GM21528 (cell line): ENCODE measurements at regions not wholly inside any gene's neighbourhood (a gene's known extent, or its start where the extent isn't known, plus 50 kb on each side); places are given as distances from the start of the nearest gene placed in this dataset.
"Not testable (repeated sequence)": the region's sequence is repeated elsewhere in the genome, so short reads cannot be mapped to it uniquely, and the experiment has no call there.

Experiments used
- ATAC-seq: cut with Tn5 transposase; IDR thresholded peaks from one replicate; pipeline ENCODE4 v1.9.1; 2021; ENCODE audit warnings: mild to moderate bottlenecking, moderate library complexity; ENCODE audit not compliant: unreplicated experiment, low FRiP score

DNA sequence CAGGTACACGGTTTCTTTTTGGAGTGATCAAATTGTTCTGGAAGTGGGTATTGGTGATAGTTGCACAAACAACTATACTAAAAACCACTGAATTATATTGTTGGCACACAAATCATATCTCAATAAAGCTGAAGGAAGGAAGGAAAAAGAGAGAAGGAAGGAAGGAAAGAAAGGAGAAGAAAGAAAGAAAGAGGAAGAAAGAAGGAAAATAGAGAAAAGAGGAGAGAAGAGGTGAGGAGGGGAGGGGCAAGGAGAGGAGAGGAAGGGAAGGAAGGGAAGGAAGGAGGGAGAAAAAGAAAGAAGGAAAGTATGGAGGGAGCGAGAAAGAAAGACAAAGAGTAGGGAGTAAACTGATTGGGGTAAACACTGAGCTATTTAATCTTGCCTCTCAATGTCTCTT is 77.9 kb upstream of the TSC22D2 start:
- no peak for ATAC-seq

DNA sequence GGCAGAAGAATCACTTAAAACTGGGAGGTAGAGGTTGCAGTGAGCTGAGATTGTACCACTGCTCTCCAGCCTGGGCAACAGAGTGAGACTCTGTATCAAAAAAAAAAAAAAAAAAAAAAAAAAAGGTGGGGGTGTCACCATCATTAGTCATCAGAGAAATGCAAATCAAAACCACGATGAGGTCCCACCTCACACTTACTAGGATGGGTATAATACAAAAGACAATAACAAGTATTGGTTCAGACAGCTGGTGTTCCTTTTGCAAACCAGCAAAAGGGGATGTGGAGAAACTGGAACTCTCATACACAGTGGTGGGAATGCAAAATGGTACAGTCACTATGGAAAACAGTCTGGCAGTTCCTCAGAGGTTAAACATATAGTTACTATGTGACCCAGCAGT is 78.7 kb upstream of the TSC22D2 start:
- no peak for ATAC-seq

DNA sequence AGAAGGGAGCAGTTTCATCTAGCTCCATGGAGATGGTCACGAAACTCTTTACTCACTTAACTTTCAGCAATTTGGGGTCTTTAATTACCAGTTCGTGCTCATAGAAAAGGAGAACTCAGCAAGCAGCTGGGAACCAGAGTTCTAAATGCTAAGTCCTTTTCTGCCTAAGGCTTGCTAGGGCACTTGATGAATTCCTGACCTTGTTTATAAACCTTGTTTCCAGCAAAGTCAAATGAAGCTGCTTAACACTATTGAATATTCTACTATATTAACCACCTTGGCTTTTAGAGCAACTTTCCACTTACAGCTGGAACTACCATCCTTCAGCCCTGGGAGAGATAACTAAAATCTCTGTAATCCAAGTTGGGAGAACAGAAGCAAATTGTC is 79.5 kb upstream of the TSC22D2 start:
- ATAC-seq, result no peak

DNA sequence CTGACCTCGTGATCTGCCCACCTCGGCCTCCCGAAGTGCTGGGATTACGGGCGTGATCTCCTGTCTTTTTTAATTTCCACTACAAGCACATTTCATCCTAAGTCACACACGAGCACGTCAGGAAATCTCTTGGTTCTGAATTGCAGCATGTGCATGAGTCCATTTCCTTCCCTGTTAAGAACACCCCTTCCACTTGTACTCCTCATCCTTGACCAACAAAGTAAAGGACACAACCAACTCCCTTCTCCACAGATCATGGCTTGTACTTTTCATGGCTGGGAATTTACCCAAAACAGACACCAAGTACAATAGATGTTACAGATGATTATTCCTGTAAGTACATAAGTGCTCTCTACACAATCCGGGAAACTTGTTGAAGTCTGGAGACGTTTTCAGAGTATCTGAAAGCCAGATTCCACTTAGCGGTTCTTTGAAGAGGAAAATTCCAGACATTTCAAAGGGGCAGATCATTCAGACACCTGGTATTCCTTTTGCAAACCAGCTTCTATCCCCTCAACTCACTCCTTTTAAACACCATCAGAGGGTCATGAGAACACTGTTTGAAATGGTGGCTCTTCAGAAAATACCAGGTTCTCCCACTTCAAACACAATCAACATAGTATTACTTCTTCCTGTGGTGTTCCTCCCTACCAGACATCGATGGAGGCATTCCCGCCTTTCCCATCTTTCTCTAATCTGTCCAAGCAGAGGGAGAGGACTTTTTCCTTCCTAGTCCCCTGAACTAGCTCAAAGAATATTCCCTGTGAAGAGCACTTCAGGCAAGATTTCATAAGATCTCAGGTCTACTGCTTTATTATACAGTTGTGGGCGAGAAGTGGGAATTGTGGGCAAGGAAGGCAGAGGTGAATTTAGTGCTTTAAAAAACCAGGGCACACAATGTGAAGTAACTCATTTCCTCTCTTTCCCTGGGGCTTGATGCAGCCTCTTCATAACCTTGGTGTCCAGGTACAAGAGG is 80.1 kb upstream of the TSC22D2 start:
- ATAC-seq, result no peak

DNA sequence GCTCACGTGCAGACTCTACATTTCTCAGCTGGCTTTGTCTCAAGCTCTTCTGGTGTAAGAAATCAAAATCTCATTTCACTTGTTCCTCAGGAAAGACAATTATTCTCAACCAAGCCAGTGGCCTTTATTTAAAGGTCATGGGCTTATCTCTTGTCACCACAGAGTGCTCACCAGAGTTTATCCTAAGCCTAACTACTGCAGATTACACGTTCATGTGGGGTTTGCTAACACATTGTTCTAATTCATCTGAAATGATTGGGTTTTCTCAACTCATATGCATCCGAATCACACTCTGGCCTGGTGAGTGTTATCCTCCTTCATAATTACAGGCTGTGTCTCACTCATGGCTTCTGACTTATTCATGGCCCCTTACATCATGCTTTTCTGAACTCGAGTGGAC is 83.3 kb upstream of the TSC22D2 start:
- no peak for ATAC-seq

- no peak for ATAC-seq
Observed at GRCh38 chr3:150324245-150324644, 83.9 kb upstream of the TSC22D2 start.

- ATAC-seq, result no peak
Observed at GRCh38 chr3:150323770-150324169, 84.3 kb upstream of the TSC22D2 start.

DNA sequence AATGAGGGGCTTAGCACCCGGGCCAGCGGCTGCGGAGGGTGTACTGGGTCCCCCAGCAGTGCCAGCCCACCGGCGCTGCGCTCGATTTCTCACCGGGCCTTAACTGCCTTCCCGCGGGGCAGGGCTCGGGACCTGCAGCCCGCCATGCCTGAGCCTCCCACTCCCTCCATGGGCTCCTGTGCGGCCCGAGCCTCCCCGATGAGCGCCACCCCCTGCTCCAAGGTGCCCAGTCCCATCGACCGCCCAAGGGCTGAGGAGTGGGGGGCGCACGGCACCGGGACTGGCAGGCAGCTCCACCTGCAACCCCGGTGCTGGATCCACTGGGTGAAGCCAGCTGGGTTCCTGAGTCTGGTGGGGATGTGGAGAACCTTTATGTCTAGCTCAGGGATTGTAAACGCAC is 85.0 kb upstream of the TSC22D2 start:
- ATAC-seq, result not testable (repeated sequence)

DNA sequence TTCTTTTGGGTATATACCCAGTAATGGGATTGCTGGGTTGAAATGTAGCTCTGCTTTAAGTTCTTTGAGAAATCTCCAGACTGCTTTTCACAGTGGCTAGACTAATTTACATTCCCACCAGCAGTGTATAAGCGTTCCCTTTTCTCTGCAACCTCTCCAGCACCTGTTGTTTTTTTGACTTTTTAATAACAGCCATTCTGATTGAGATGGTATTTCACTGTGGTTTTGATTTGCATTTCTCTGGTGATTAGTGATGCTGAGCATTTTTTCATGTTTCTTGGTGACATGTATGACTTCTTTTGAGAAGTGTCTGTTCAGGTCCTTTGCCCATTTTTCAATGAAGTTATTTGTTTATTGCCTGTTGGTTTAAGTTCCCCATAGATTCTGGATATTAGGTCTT is 87.1 kb upstream of the TSC22D2 start:
- not testable (repeated sequence) for ATAC-seq

- ATAC-seq, result no peak
Observed at GRCh38 chr3:150319900-150320299, 88.2 kb upstream of the TSC22D2 start.

- no peak for ATAC-seq
Observed at GRCh38 chr3:150317469-150317868, 90.6 kb upstream of the TSC22D2 start.

DNA sequence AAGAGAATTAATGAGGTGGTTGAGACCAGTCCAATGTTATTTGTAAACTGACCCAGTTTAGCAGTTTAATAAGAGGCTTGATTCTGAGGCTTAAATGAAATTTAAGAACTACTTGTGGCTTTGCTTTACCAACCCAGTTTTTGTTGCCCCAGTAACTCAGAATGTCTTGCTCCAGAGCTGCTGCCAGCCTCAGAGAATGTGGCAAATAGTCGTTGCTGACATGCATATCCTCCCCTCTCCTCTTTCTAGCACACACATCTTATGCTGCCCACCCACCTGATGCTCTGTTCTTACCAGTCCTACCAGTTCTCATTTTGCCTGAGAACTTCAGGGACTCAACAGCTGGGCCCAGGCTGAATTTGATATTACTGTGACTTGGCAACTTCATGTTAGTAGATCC is 92.4 kb upstream of the TSC22D2 start:
- no peak for ATAC-seq

- ATAC-seq, result no peak
Observed at GRCh38 chr3:150314248-150315004, 93.7 kb upstream of the TSC22D2 start.

DNA sequence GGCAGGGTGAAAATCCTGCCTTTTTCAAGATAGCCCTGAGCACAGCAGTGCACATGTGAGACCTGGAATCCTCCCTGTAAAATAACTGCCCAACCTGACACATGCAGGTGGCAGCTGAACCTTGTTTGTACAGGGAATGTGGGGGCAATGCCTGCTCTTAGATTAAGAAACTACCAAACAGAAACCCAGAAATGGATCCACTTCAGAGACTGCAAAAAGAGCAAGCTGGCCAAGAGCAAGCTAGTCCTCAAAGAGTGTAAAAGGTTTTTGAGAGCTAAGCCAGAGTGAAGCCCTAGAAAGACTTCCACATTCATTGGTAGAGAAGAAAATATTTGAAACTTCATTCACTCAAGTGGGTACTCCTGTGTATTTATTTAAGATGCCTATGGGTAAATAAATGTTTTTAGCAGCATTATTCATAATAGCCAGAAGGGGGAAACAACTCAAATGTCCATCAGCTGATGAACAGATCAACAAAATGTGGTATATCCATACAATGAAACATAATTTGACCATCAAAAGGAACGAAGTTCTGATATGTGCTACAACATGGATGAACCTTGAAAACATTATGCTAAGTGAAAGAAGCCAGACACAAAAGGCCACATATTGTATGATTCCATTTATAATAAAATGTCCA is 96.0 kb upstream of the TSC22D2 start:
- ATAC-seq, result no peak

- no peak for ATAC-seq
Observed at GRCh38 chr3:150311156-150311555, 96.9 kb upstream of the TSC22D2 start.

- ATAC-seq, result no peak
Observed at GRCh38 chr3:150309557-150309956, 98.5 kb upstream of the TSC22D2 start.

DNA sequence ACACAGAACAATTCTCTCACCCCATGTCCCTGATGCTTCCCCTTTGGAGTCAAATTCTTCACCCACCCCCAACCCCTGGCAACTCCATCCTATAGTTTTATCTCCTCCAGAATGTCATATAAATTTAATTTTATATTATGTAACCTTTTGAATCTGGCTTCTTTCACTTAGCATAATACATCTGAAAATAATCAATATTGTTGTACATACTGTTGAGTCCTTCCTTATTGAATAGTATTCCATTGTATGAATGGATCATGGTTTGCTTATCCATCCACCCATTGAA is 98.9 kb upstream of the TSC22D2 start:
- no peak for ATAC-seq

- ATAC-seq, result no peak
Observed at GRCh38 chr3:150308481-150309256, 99.4 kb upstream of the TSC22D2 start.

DNA sequence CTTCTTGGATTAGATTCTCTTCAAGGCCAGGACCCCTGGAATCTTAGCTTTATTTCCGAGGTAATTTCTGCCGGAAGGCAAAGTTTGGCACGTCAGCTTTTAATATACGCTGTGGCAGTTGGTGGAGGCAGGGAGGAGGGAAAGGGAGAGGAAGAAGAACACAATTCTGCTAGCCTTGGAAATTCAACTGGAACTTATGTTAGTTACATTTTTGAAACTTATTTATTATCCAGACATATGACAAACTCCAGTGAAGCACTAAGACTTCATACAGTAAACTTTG is 100.1 kb upstream of the TSC22D2 start:
- no peak for ATAC-seq

GRCh38 chr3:150307311-150308036 is 100.6 kb upstream of the TSC22D2 start:
- no peak for ATAC-seq
